HG03575 (cell line): ENCODE measurements at regions not wholly inside any gene's neighbourhood (a gene's known extent, or its start where the extent isn't known, plus 50 kb on each side); places are given as distances from the start of the nearest gene placed in this dataset.

Source experiments
- ATAC-seq: cut with Tn5 transposase; IDR thresholded peaks from one replicate; pipeline ENCODE4 v1.9.1; 2021; ENCODE audit not compliant: unreplicated experiment, insufficient number of reproducible peaks, low FRiP score; ENCODE audit errors: extremely low read depth

GRCh38 chr5:19297934-19298333 is 690.1 kb downstream of the CDH18 start:
- no peak for ATAC-seq

- no peak for ATAC-seq
These were observed 686.7 kb downstream of the CDH18 start for GRCh38 chr5:19301271-19301670.

- no peak for ATAC-seq
These were observed 673.2 kb downstream of the CDH18 start for GRCh38 chr5:19314840-19315239.

GRCh38 chr5:19319252-19319651 is 668.7 kb downstream of the CDH18 start:
- no peak for ATAC-seq

- no peak for ATAC-seq
These were observed 665.1 kb downstream of the CDH18 start for GRCh38 chr5:19322716-19323485.

- no peak for ATAC-seq
These were observed 653.7 kb downstream of the CDH18 start for GRCh38 chr5:19334278-19334677.

- no peak for ATAC-seq
These were observed 645.1 kb downstream of the CDH18 start for GRCh38 chr5:19342942-19343341.

GRCh38 chr5:19352120-19352519 is 635.9 kb downstream of the CDH18 start:
- ATAC-seq: no peak

GRCh38 chr5:19369048-19369447 is 619.0 kb downstream of the CDH18 start:
- no peak for ATAC-seq

- no peak for ATAC-seq
These were observed 618.4 kb downstream of the CDH18 start for GRCh38 chr5:19369561-19369960.

- no peak for ATAC-seq
These were observed 617.2 kb downstream of the CDH18 start for GRCh38 chr5:19370655-19371386.

GRCh38 chr5:19388391-19388790 is 599.6 kb downstream of the CDH18 start:
- no peak for ATAC-seq

GRCh38 chr5:19401032-19401431 is 587.0 kb downstream of the CDH18 start:
- no peak for ATAC-seq

GRCh38 chr5:19406576-19407365 is 581.2 kb downstream of the CDH18 start:
- no peak for ATAC-seq

- no peak for ATAC-seq
These were observed 579.9 kb downstream of the CDH18 start for GRCh38 chr5:19408149-19408548.

GRCh38 chr5:19411936-19412335 is 576.1 kb downstream of the CDH18 start:
- no peak for ATAC-seq
